NCI-H187 treated with DMSO at 0.1 percent for 48 hours (cell line): ENCODE measurements at regions not wholly inside any gene's neighbourhood (a gene's known extent, or its start where the extent isn't known, plus 50 kb on each side); places are given as distances from the start of the nearest gene placed in this dataset.

Source experiments
- DNase-seq: peaks from one replicate; lab custom pipeline; 2025; lab: John Stamatoyannopoulos, UW

DNA sequence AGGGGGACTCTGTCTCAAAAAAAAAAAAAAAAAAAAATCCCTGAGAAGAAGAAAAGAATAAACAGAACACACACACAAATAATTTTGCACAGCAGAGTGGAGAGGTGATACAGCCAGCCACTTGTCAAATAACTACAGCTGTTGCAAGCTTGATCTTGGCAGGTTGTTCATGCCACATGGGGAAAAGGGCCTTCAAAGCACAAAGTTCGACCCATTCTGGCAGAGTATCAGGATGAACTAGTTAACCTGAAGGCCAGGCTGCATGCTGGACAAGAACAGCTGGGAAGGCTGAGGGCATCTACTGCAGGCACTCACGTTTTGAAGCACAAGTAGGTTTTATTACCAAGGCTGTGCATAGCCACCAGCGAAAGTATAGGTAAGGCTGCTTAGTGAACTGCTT, 104.1 kb downstream of the KCTD15 start:
- no peak for DNase-seq

DNA sequence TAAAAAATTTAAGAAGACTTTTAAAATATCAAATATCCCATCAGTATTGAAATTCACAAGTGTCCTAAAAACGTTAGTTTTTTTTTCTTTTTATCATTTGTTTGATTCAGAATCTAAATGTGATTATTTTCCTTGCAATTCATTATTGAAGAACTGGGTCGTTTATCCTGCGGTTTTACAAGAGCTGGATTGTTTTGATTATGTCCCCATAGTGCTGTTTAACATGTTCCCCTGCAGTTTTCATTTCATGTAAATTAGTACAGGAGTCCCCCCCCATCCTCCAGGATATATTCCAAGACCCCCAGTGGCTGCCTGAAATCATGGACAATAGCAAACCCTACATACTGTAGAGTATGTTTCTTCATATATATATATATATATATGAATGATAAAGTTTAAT, 105.7 kb downstream of the KCTD15 start:
- DNase-seq, result no peak

DNA sequence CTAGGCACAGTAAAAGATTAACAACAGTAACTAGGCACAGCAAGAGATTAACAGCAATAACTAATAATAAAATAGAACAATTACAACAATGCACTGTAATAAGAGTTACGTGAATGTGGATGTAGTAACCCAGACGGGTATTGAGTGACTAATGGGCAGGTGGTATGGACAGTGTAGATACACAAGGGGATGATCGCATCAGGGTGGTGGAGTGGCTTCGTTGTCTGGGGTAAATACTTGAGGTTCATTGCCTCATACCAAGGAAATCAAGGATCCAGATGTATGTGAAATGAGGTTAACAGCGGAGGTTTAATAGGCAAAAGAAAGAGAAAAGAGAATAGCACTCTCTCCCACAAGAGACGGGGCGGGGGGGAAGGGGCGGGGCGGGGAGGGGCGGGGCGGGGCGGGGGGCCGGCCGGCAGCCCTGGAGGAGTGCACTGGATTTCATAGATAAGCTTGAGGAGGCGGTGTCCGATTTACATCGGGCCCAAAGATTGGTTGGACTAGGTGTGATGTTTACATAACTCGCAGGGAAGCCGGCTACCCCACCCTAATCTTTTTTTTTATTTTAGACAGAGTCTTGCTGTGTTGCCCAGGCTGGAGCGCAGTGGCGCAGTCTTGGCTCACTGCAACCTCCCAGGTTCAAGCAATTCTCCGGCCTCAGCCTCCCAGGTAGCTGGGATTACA, 106.3 kb downstream of the KCTD15 start:
- no peak for DNase-seq

GRCh38 chr19:33903489-33903850, 106.8 kb downstream of the KCTD15 start:
- DNase-seq, result no peak

- DNase-seq, result no peak
These were observed 108.0 kb downstream of the KCTD15 start for GRCh38 chr19:33904681-33905080.

DNA sequence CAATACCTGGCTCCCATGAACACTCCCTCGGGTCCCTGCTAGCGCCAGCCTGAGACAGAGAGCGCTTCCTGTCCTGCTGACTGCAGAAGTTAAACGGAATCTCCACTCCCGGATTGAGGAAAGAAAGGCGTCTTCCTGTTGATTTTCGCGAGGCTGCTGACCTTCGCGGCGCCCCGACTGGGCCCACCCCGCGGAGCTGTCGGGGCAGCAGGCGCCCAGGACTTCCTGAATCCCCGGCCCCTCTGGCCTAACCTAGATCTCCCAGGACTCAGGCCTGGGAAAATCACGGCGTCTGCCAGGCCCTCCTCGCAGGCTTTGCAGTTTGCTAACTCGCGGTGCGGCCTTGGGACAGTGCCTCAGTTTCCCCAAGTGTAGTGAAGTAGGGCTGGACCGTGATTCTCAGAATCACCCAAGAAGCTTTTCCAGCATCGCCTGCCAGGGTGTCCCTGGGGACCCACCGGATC, 108.8 kb downstream of the KCTD15 start:
- DNase-seq, result no peak

DNA sequence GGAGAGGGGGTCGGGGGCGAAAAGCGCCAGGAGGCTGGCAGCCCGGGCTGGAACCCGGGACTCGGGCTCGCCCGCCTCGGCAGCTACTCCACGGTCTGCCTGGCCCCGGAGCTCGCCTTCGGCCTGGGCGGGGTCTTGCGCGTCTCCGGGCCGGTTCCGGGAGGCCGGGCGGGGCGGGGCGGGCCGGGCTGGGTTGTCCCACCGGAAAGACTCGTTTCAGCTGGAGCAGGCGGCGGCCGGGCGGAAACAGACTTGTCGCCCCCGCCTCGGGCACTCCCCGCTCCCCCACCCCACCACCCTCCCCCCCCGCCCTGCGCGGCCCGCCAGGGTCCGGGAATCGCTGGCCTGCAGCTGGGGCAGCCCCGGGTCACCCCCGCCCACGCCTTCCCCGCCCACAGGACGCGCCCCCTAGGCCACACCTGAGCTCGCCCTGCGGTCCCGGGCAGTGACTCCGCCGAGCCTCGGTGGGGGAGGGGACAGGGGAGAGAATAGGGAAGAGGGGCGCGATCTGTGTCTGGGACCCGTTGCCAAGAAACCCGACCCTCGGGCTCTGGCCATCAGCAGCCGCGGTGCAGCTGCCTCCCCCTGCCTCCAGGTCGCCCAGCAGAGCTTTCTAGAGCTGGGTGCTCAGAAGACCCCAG, 109.4 kb downstream of the KCTD15 start:
- no peak for DNase-seq

GRCh38 chr19:33906578-33907335, 110.1 kb downstream of the KCTD15 start:
- DNase-seq, result no peak

DNA sequence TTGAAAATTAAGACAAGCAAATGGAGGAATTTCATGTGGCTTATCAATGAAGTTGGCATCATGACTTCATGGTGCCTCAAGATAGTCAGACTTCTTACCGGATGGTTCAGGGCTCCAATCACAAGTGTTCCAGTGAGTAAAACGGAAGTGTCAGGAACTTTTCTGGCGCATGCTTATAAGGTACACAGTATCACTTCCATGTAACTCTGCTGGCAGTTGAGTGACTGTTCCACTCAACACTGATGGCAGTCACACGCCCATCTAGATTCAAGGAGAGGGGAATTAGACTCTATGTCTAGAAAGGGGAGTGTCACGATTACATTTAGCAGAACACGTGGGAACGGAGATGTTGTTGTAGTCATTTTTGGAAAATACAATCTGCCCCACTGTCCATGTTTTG, 114.3 kb downstream of the KCTD15 start:
- DNase-seq, result no peak

- no peak for DNase-seq
These were observed 117.9 kb downstream of the KCTD15 start for GRCh38 chr19:33914599-33914998.

- no peak for DNase-seq
These were observed 120.1 kb downstream of the KCTD15 start for GRCh38 chr19:33916792-33917191.

- no peak for DNase-seq
These were observed 122.6 kb downstream of the KCTD15 start for GRCh38 chr19:33919291-33919690.

GRCh38 chr19:33921165-33921564, 124.5 kb downstream of the KCTD15 start:
- DNase-seq, result no peak

GRCh38 chr19:33926306-33926705, 129.6 kb downstream of the KCTD15 start:
- DNase-seq, result no peak

- no peak for DNase-seq
These were observed 131.3 kb downstream of the KCTD15 start for GRCh38 chr19:33927789-33928457.

DNA sequence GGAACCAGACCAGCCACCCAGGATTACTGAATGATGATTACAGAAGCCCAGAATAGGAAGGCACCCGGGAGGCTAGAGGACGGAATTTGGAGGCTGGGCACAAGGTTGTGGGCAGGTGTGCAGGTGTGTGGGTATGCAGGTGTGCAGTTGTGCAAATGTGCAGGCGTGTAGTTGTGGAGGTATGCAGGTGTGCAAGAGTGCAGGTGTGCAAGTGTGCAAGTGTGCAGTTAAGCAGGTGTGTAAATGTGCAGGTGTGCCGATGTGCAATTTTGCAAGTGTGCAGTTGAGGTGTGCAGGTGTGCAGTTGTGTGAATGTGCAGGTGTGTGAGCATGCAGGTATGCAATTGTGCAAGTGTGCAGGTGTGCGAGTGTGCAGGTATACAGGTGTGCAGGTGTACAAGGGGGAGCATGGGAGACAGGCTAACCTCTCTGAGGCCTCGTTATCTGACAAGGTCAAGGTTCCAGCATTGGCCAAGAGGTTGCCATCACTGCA, 131.8 kb downstream of the KCTD15 start:
- DNase-seq, result no peak

DNA sequence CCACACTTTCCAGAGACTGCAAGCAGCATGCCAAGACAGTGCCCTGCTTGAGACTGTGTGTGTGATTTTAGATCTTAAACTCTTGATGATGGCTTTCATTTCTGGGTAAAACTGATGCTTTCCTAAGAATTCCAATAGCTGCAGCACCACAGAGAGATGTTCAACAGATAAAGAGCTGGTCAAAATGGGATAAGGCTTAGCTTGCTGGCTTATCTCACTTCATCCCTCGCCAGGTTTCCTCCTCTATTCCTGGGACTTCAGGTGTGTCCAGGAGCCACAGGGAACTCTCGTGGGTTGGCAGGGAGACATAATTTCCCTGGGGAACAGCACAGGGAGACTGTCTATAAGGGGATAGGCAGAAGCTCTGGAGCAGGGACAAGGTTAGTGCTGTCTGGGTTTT, 137.3 kb downstream of the KCTD15 start:
- DNase-seq, result no peak

- DNase-seq, result no peak
These were observed 142.2 kb downstream of the KCTD15 start for GRCh38 chr19:33938821-33939220.

DNA sequence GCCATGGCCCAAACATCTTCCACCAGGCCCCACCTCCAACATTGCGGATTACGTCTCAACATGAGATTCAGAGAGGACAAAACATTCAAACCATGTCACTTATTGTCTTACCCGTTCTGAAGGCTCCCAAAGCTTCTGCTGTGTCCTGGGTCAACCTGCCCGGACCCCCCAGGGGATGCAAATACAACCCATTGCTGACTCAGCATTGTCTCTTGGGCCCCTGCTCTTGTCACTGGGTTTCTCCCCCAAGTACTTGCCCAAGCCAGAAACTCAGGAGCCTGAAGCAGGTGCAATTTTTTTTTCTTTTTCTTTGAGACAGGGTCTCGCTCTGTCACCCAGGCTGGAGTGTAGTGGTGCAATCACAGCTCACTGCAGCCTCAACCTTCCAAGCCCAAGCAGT, 144.5 kb downstream of the KCTD15 start:
- DNase-seq, result no peak

- no peak for DNase-seq
These were observed 150.0 kb downstream of the KCTD15 start for GRCh38 chr19:33946535-33947264.

DNA sequence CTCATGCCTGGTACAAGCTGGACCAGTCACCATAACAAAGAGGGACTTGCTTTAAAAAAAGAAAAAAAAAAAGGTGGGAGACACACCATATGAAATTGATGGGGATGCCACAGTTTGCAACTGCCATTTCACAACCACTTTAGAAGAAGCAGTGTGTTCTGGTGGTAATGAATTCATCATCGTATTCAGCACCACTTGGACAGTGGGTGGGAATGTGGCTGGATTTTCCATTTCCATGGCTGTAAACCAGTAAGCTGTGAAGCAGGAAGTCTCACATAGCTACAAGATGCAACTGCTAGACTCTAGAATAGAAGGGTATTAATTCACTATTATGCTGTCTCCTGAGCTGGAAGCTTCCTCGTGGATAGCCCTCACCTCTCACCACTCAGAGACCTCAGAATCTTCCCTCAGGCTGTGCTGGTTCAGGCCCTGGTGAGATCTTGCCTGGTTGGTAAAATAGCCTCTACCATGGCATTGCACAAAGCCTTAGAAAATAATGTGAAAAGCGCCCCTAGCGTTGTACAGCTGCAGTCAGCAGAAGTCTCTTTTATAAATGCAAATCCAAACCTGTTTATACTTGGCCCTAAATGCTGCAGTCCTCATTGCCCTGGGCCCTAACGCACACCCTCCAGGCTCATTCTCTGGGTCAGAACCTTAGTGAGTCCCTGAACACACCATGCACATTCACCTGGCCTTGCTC, 150.7 kb downstream of the KCTD15 start:
- DNase-seq, result no peak
